Neural progenitor cell (in vitro differentiated cells): ENCODE measurements at regions not wholly inside any gene's neighbourhood (a gene's known extent, or its start where the extent isn't known, plus 50 kb on each side); places are given as distances from the start of the nearest gene placed in this dataset.

Experiments used
- DNase-seq: peaks from one replicate; pipeline ENCODE4 v3.0.0-alpha.2; 2016; ENCODE audit warnings: low spot score
- H2AFZ ChIP-seq: fragments of 200-600 bp; sonication (generic); replicated peaks from 2 replicates; pipeline ENCODE4 v1.6.1; 2016; ENCODE audit warnings: antibody characterized with exemption
- H3F3A ChIP-seq: fragments of 200-600 bp; sonication (generic); 2 replicates; pipeline ENCODE4 v1.6.1; 2016; ENCODE audit warnings: antibody characterized with exemption, low read depth
- H3K27ac ChIP-seq: fragments of 200-600 bp; sonication (generic); 2 replicates; pipeline ENCODE4 v1.5.1; 2016; ENCODE audit warnings: mild to moderate bottlenecking
- H3K27me3 ChIP-seq: fragments of 200-600 bp; sonication (generic); 2 replicates; pipeline ENCODE4 v1.6.1; 2016; ENCODE audit warnings: mild to moderate bottlenecking, moderate library complexity
- H3K36me3 ChIP-seq: fragments of 200-600 bp; sonication (generic); 2 replicates; pipeline ENCODE4 v1.5.1; 2016
- H3K4me1 ChIP-seq: fragments of 200-600 bp; sonication (generic); 2 replicates; pipeline ENCODE4 v1.6.1; 2016; ENCODE audit warnings: mixed run types
- H3K4me2 ChIP-seq: fragments of 200-600 bp; sonication (generic); 2 replicates; pipeline ENCODE4 v1.6.1; 2016
- H3K4me3 ChIP-seq: fragments of 200-600 bp; sonication (generic); 2 replicates; pipeline ENCODE4 v1.5.1; 2016
- H3K79me2 ChIP-seq: fragments of 200-600 bp; sonication (generic); 2 replicates; pipeline ENCODE4 v1.6.1; 2016; ENCODE audit warnings: low read depth
- H3K9ac ChIP-seq: fragments of 200-600 bp; sonication (generic); 2 replicates; pipeline ENCODE4 v1.6.1; 2016
- H3K9me3 ChIP-seq: fragments of 200-600 bp; sonication (generic); 2 replicates; pipeline ENCODE4 v1.5.1; 2016; ENCODE audit warnings: low read depth
- H4K20me1 ChIP-seq: fragments of 200-600 bp; sonication (generic); 2 replicates; pipeline ENCODE4 v1.6.1; 2016; ENCODE audit warnings: low read depth
- H3K27ac Mint-ChIP-seq: 3 replicates; pipeline ENCODE4 v1.8.0; 2021; ENCODE audit warnings: mixed read lengths
- H3K27me3 Mint-ChIP-seq: 2 replicates; pipeline ENCODE4 v1.8.0; 2022; ENCODE audit warnings: low read depth, mild to moderate bottlenecking, inconsistent platforms, moderate library complexity, mixed read lengths; ENCODE audit not compliant: insufficient read depth
- H3K36me3 Mint-ChIP-seq: 3 replicates; pipeline ENCODE4 v1.8.0; 2021; ENCODE audit warnings: mixed read lengths
- H3K4me1 Mint-ChIP-seq: 3 replicates; pipeline ENCODE4 v1.8.0; 2021; ENCODE audit warnings: mixed read lengths
- H3K4me3 Mint-ChIP-seq: 3 replicates; pipeline ENCODE4 v1.8.0; 2021; ENCODE audit warnings: mild to moderate bottlenecking, moderate library complexity, mixed read lengths
- H3K9me3 Mint-ChIP-seq: 3 replicates; pipeline ENCODE4 v1.8.0; 2020; ENCODE audit warnings: mixed read lengths
- CTCF ChIP-seq: fragments of 200-600 bp; sonication (generic); IDR thresholded peaks from 2 replicates; pipeline ENCODE4 v1.5.1; 2017; ENCODE audit warnings: antibody characterized with exemption, mild to moderate bottlenecking
- EZH2 ChIP-seq: fragments of 200-600 bp; sonication (generic); IDR thresholded peaks from 2 replicates; pipeline ENCODE4 v1.6.1; 2017; ENCODE audit warnings: antibody characterized with exemption, mild to moderate bottlenecking, moderate library complexity
- EZH2phosphoT487 ChIP-seq: fragments of 200-600 bp; sonication (generic); IDR thresholded peaks from 2 replicates; pipeline ENCODE4 v1.6.1; 2017; ENCODE audit warnings: antibody characterized with exemption

GRCh38 chr7:13307040-13307439 is 619.6 kb downstream of the ARL4A start:
- H3K27ac Mint-ChIP-seq: no peak overlapping the region
- H3K4me2 ChIP-seq: no peak overlapping the region
- H3K36me3 Mint-ChIP-seq: no peaks in the 10 kb centered on the region

GRCh38 chr7:13308423-13308822 is 621.0 kb downstream of the ARL4A start:
- H4K20me1 ChIP-seq: no peaks in the 10 kb centered on the region
- H2AFZ ChIP-seq: no peak overlapping the region
- no peak for TF ChIP-seq EZH2phosphoT487
- TF ChIP-seq CTCF: no peak
- no peak for TF ChIP-seq EZH2
- no peaks in the 10 kb centered on the region for H3K79me2 ChIP-seq
- DNase-seq: no peak
- Mint-ChIP-seq H3K27me3 (no peaks in the 10 kb centered on the region), H3K36me3 (no peaks in the 10 kb centered on the region), H3K4me3 (no peak overlapping the region), H3K9me3 (peaks cover 27% of the 10 kb centered on the region), H3K27ac (no peak overlapping the region), H3K4me1 (no peaks in the 10 kb centered on the region)
- H3K4me2 ChIP-seq: no peak overlapping the region
- peaks cover 1% of the 10 kb centered on the region for H3K36me3 ChIP-seq
- no peaks in the 10 kb centered on the region for H3K27me3 ChIP-seq
- H3F3A ChIP-seq: no peaks in the 10 kb centered on the region
- no peaks in the 10 kb centered on the region for H3K4me1 ChIP-seq
- H3K9ac ChIP-seq: no peak overlapping the region
- H3K27ac ChIP-seq: no peak overlapping the region
- no peak overlapping the region for H3K4me3 ChIP-seq
- peaks cover 18% of the 10 kb centered on the region for H3K9me3 ChIP-seq

More at GRCh38 chr7:13307040-13307439, 619.6 kb downstream of the ARL4A start:
- Histone ChIP-seq H3K9me3 (peaks cover 6% of the 10 kb centered on the region), H2AFZ (no peak overlapping the region), H3K4me1 (no peaks in the 10 kb centered on the region), H4K20me1 (no peaks in the 10 kb centered on the region), H3F3A (no peaks in the 10 kb centered on the region), H3K4me3 (no peak overlapping the region), H3K9ac (no peak overlapping the region), H3K27ac (no peak overlapping the region), H3K27me3 (no peaks in the 10 kb centered on the region), H3K79me2 (no peaks in the 10 kb centered on the region), H3K36me3 (no peaks in the 10 kb centered on the region)
- no peak for DNase-seq
- Mint-ChIP-seq H3K4me1 (no peaks in the 10 kb centered on the region), H3K4me3 (no peak overlapping the region), H3K9me3 (peaks cover 14% of the 10 kb centered on the region), H3K27me3 (no peaks in the 10 kb centered on the region)
- TF ChIP-seq EZH2phosphoT487 (no peak), EZH2 (no peak), CTCF (no peak)

GRCh38 chr7:13309535-13309934 is 622.1 kb downstream of the ARL4A start:
- no peaks in the 10 kb centered on the region for H3K79me2 ChIP-seq
- no peaks in the 10 kb centered on the region for H3F3A ChIP-seq
- H3K9me3 Mint-ChIP-seq: peaks cover 30% of the 10 kb centered on the region
- no peaks in the 10 kb centered on the region for H3K27me3 Mint-ChIP-seq
- H3K4me1 ChIP-seq: no peaks in the 10 kb centered on the region
- TF ChIP-seq EZH2phosphoT487 (no peak), CTCF (no peak), EZH2 (no peak)
- no peak overlapping the region for H3K9ac ChIP-seq
- no peak for DNase-seq
- no peaks in the 10 kb centered on the region for H4K20me1 ChIP-seq
- no peak overlapping the region for H2AFZ ChIP-seq
- H3K27me3 ChIP-seq: no peaks in the 10 kb centered on the region
- peaks cover 5% of the 10 kb centered on the region for H3K36me3 ChIP-seq
- no peak overlapping the region for H3K27ac ChIP-seq
- H3K4me1 Mint-ChIP-seq: no peaks in the 10 kb centered on the region
- H3K27ac Mint-ChIP-seq: no peak overlapping the region
- no peak overlapping the region for H3K4me3 Mint-ChIP-seq
- H3K9me3 ChIP-seq: peaks cover 18% of the 10 kb centered on the region
- H3K4me3 ChIP-seq: no peak overlapping the region
- H3K4me2 ChIP-seq: no peak overlapping the region
- H3K36me3 Mint-ChIP-seq: no peaks in the 10 kb centered on the region
